Fibroblast of skin of back (primary cell): ENCODE measurements at regions not wholly inside any gene's neighbourhood (a gene's known extent, or its start where the extent isn't known, plus 50 kb on each side); places are given as distances from the start of the nearest gene placed in this dataset.
"Not testable (repeated sequence)": the region's sequence is repeated elsewhere in the genome, so short reads cannot be mapped to it uniquely, and the experiment has no call there.

Experiments used
- DNase-seq: peaks from one replicate; pipeline ENCODE4 v3.0.0-alpha.2; 2013

DNA sequence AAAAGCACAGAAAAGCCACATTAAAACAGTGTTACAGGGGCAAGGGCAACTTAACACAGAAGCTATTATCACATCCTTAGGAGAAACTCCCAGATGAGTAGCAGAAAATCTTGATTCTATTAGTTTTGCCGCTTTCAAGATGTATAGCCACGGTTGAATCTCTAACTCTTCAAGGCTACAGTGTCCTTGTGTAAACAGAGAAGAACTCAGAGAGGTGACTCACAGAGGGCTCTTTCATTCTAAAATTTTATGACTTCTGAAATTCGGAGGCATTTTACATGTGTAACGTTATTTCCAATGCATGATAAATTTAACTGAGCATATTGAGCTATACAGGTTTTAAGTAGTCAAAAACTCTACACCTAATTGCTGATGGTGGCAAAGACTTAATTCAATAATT is 846.6 kb downstream of the GBE1 start:
- no peak for DNase-seq

DNA sequence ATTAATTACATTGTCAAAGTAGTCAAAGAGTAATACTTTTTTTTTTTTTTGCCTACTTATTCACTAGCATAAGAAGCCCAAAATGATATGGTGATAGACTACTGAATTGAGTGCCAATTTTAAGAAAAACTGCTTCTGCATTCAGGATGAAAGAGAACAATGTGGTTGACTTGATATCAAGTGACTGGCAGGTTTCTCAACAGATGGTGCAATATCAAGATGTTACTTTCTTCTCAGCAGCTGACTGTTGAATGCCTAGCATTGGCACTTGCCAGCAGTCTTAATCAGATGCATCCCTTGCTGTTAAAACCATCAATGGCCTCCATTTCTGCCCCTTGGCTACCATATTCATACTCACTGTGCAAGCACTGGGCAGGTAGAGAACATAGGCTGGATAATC is 863.2 kb downstream of the GBE1 start:
- no peak for DNase-seq

DNA sequence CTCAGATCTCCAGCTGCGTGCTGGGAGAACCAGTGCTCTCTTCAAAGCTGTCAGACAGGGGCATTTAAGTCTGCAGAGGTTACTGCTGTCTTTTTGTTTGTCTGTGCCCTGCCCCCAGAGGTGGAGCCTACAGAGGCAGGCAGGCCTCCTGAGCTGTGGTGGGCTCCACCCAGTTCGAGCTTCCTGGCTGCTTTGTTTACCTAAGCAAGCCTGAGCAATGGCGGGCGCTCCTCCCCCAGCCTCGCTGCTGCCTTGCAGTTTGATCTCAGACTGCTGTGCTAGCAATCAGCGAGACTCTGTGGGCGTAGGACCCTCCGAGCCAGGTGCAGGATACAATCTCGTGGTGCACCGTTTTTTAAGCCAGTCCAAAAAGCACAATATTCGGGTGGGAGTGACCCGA is 864.4 kb downstream of the GBE1 start:
- DNase-seq, result not testable (repeated sequence)

DNA sequence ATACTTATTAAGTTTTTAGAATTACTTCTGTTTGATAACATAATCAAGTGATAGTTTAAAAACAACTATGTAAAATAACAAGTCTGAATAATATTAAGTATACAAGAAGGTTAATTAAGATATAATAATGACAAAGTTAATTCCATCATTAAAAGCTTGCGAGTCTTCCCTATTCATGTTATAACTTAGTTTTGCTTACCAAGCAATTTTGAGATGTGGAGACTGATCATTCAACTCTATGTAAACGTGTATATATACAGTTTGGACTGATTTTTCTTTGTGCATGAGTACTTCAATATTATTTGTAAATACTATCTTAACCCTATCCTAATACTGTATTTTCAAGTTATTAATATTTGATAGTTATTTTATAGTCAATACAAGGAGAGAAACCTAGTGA is 870.9 kb downstream of the GBE1 start:
- no peak for DNase-seq

DNA sequence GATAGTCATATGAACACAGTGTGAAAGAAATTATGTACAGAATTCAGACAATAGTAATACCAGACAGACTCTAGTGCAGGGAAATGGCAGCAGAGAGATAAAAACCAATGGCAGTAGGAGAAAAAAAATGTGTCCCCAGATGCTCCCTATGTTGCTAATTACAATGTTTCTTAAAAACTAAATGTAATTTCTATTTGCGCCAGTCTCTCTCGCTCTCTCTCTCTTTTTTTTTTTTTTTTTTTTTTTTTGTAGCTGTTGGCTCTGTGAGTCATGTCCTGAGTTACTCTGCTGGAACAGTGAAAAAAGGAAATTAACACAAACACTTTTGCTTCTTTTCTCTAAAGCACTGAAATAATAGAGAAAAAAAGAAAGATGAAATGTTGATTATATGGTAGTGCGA is 871.9 kb downstream of the GBE1 start:
- no peak for DNase-seq

DNA sequence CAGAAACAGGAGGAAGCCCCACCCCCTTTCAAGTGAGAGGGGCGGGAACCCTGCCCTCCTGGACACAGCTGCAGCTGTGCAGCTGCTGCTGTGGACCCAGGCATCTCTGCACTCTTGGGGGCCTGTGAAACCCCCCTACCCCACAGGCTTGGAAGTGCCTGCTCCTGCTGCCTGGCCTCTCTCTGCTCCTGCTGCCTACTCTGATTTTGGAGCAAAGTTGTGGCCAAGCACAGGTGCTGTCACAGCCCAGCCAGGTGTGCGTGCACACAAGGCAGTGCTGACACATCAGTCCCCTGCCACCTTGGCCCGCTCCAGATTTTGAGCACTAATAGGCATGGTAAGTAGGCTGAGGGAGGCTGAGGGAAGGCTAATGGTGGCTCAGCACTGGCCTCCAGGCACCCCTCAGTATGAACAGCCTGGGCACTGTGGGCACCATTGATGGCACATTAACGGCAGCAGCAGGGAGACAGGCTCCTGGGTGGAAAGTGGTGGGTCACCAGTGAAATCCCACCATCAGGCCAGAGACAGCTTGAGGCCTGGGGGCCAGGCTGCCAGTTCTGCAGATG is 890.9 kb downstream of the GBE1 start:
- DNase-seq, result no peak

DNA sequence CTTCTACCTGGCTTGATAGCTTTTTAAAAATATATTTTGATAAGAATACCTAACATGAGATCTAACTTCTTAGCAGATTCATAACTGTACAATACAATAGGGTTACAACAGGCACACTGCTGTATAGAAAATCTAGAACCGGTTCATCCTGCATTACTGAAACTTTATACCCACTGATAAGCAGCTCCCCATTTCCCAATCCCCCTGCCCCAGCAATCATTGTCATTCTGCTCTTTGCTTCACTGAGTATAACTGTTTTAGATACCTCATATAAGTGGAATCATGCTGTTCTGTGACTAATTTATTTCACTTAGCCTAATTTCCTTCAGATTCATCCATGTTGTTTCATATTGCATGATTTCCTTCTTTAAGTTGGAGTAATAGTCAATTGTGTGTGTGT is 906.0 kb downstream of the GBE1 start:
- DNase-seq, result no peak

DNA sequence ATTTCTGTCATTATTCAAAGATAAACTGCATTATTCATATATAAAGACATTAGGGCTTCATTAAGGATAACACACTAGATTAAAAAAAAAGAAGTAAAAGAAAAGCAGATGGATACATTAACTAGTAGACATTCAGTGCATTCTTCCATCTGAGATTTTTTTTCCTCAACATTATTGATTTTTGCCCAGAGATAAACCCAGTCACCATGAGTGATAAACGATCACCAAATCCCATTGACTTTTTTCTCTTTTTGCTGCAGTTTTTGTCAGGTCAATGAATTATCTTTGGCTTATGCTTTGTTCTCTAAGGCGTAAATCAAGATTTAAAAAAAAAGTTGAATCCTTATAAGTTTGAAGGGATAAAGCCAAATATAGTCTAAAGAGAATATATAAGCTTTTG is 925.0 kb downstream of the GBE1 start:
- DNase-seq, result no peak

DNA sequence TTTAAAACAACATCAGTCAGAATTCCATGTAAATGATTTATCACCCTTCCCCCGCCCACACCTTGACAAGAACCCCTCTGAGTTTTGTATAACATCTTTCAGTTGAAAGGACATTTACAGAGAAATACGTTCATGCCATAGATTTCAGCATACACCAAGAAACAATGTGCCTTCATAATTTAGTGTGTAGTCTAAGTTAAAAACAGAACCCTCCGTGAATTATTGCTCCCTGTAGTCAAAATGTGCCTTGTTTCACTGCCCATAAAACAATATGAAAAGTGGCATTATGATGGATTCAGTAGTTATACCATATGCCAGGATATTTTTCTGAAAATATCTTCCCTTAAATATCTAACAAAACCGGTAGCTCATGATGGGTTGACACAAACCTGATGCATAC is 953.9 kb downstream of the GBE1 start:
- DNase-seq, result no peak

DNA sequence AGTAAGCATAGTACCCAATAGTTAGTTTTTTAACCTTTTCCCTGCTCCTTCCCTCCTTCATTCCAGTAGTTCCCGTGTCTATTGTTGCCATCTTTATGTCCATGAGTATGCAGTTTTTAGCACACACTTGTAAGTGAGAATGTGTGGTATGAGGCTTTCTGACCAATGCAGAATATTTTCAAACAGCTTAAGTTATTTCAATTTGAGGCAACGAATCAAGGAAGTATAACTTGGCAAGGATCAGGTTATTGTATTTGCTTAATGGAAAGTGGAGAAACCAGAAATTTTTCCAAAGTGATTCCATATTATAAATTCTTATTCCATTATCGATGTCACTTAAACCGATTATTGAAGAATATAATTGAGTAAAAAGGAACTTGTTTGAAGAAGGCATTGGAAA is 954.8 kb downstream of the GBE1 start:
- DNase-seq, result no peak

DNA sequence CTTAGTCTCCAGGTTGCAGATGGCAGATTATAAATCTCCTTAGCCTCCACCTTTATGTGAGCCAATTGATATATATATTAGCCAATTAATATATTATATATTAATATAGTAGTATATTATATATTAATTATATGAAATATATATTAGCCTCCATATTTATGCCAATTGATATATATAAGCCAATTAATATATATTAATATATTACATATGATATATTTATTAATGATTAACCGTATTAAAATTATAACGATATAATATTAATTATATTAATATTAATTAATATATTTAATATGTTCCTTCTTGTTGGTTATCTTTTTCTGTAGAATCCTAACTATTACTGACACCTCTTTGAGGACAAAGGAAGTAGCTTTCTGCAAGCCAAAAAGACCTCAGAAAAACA is 972.5 kb downstream of the GBE1 start:
- no peak for DNase-seq

DNA sequence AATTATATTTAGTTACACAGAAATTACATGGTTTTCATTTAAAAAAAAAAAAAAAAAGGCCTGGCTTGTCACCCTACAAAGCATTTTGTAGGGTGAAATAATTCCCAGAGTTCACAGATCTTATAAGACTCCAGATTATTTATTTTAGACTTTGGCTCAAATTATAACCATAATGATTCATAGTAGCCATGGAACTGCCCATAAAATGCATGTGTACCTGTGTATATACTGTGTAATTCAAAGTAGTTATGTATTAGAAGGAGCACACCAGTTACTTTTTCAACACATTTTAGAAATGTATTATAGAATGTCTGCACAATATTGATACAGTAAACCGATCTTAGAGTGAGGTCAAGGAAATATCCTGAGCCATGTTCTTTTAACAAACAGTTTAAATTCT is 975.6 kb downstream of the GBE1 start:
- no peak for DNase-seq

DNA sequence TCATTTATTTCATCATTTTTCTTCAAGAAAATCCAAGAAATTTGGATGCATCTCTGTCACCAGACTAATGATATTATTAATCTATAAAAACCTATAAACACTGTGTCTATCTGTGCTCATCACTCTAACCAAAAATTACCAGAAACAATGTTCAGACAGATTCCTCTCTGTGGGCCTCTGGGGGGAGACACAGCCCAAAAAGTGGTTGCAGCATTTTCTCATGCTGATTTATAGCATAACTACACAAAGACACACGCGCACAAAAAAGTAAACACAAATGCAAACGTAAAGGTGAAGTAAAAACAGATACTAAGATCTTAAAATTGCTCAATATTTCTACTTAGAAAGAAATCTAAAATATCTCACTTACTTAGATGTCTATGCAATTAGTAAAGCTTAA is 976.0 kb downstream of the GBE1 start:
- no peak for DNase-seq

DNA sequence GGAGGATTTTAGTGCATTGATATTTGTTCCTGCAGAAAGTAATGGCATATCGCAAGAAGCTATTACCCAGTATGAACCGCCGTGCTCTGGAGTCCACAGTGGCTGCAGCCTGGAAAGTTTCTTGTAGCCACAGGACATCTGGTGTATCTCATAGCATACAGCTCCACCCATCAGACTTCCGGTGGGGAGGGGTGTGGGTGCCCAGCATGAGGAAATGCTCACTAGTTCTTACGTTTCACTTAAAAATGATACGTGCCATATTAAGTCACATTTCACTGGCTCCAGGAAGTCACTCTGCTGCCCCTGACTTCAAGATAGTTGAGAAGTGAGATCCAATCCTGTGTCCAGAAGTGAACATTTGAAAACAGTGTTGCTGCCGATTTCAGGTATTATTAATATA is 990.4 kb downstream of the GBE1 start:
- peak; percentile 6 for DNase-seq

DNA sequence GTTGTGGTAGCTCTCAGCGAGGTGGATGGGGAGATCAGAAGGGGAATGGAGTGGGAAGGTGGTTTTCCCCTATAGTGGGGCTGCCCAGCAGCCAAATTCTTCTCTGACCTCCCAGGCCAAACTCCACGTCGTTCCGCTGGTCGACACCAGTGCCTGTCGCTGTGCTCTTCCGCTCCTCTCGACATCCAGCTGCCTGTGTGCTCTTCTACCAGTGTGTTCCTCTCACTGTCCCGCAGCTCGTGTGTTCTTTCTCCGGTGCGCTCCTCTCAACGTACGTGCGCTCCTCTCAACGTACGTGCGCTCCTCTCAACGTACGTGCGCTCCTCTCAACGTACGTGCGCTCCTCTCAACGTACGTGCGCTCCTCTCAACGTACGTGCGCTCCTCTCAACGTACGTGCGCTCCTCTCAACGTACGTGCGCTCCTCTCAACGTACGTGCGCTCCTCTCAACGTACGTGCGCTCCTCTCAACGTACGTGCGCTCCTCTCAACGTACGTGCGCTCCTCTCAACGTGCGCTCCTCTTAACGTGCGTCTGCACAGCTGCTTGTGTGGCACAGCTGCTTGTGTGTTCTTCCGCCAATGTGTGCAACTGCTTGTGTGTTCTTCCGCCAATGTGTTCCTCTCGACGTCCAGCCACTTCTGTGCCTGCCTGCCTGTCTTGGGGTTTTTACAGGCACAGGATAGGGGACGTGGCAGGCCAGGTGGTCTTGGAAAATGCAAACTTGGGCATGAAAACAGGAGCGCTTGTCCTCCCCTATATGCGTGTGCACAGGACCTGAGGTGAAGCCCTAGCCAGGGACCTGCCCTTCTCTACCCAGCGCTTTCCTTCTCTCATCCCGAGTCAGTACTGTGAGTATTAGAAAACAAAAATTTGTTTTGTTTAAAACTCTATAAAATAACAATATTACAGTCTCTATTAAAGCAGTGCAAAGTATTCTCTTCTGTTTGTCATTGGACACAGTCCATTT is 991.1 kb downstream of the GBE1 start:
- DNase-seq, result peak; percentile 2

DNA sequence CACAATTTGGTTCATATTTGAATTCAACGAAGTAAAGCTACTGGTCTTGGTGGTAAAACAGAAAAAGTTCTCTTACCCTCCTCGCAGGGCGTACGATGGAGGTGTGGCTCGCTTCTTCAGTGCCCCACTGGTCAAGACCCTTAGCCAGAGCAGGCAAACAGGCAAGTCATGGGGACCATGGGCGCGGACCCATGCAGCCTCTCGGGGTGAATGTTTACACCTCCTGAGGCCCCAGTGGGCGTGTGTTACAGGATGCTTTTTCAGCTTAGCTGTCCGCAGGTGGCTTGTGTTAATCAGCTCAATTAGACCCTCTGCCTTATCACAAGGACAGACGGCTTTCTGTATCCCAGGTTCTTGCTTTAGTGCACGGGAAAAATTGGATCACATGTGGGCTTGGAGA is 991.8 kb downstream of the GBE1 start:
- DNase-seq, result no peak

DNA sequence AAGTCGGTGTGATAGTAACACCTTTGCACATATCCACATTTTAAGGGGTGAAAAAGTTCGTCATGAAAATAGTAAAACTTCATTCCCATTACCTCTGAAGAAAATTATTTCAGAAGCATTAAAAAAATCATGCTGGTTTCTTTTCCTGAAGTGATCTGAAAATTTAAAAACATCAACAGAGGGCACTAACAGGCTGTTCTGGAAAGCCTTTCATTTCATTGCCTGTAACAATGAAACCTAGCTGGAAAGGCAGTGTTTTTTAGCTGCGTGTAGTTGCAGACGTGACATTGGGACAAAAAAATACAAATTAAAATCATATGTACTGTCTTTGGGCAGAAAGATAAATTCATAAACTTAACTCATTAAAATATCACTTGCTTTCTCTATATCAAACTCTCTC is 993.8 kb downstream of the GBE1 start:
- DNase-seq, result no peak

DNA sequence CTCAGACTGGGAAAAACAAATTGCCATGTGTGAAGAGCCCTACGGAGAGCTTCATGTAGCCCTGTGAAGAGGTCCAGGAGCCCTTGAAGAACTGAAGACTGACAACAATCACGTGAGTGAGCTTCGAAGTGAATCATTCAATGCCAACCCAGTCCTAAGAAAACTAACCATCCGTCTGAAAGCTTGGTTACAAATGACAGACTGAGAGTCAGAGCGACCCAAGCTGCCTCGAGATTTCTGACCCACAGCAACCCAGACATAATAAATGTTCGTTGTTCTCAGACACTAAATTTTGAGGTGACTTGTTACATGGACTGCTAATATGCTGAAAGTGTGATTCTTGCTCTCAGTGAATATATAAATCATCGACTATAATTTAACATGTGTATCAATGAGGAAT is 987.2 kb upstream of the ROBO1 start:
- DNase-seq, result no peak

DNA sequence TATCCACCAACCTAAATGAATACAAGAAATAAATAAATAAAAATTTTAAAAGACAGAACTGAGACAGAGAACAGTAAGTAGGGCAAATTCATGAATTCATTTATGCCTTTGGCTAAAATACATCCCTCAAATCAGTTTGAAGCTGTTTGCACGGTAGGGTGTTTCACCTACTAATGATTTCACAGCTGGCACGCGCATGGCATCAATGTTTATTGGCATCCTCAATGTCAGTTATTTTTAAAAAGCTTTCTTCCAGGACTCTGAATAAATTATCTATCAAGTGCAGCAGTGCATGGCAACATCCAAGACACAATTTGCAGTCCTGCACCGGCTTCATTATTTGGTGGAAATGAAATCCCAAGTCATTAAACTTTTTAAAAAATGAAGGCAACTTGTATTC is 985.2 kb upstream of the ROBO1 start:
- DNase-seq, result no peak

DNA sequence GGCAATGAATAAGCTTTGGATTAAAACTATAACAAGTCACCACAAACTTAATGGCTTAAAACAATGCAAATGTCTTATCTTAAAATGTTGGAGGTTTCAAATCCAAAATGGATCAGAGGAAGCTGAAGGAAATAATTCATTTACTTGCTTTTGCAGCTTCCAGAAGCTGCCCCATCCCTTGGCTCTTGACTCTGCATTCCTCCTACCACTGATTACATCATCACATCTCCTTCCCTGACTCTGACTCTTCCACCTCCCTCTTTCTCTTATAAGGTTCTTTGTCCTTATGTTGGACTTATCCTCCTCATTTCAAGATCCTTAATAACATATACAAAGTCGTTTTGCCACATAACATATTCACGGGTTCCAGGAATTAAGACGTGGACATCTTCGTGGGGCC is 982.8 kb upstream of the ROBO1 start:
- no peak for DNase-seq

DNA sequence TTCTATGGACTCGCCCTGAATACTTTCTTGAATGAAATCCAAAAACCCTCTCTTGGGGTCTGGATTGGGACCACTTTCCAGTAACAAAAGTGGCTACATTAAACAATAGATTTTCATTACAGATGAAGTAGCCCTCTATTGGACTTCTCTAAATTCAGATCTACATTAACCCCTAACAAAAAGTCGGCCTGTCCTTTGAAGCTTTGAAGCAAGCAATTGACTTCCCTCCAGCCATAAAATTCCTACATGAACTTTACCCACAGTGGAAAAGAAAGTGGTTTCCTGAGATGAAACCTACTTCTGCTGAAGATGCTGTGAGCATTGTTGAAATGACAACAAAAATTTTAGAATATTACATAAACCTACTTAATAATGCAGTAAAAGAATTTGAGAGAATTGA is 967.1 kb upstream of the ROBO1 start:
- no peak for DNase-seq

DNA sequence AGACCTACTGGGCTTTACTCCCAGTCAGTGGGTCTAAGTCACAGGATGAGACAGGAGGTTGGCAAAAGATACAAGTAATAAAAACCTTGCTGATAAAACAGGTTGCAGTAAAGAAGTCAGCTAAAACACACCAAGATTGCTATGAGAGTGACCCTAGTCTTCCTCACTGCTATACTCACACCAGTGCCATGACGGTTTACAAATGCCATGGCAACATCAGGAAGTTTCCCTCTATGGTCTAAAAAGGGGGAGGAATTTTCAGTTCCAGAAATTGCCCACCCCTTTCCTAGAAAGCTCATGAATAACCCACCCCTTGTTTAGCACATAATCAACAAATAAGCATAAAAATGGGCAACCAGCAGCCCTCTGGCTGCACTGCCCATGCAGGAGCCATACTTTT is 966.7 kb upstream of the ROBO1 start:
- no peak for DNase-seq

DNA sequence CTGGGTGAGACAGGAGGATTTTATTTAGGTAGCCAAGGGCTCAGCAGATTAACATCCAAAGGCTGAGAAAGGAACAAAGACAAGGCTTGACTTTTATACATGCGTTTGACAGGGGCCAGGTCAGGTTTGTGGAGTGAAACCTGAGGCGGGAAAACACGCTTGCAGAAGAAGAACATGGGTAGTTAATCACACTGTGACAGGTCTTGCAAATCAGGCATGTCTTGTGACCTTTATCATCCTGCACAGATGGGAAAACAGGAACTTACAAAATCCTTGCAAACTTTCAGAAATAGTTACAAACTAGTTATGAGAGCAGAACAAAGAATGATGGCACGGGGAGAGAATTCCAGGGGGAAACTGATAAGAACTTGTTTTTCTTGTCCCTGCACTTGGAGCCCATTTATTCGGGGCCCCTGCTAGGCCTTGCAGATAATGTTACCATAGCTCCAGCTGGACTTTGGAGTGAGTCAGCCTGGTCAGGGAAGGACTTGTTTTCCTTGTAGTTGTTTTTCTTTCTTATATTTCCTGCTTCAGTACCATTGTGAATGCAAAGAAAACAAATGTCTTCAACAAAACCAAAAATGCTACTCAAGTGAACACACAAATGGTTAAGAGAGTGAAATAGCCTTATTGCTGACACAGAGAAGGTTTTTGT is 965.9 kb upstream of the ROBO1 start:
- DNase-seq, result peak; percentile 75

DNA sequence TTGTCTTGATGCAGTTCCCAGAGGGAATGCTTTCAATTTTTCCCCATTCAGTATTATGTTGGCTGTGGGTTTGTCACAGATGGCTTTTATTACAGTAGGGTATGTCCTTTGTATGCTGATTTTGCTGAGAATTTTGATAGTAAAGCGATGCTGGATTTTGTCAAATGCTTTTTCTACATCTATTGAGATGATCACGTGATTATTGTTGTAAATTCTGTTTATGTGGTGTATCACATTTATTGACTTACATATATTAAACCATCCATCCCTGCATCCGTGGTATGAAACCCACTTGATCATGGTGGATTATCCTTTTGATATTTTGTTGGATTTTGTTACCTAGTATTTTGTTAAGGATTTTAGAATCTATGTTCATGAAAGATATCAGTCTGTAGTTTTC is 959.8 kb upstream of the ROBO1 start:
- not testable (repeated sequence) for DNase-seq
